ENCODE measurements at regions not wholly inside any gene's neighbourhood (a gene's known extent, or its start where the extent isn't known, plus 50 kb on each side); places are given as distances from the start of the nearest gene placed in this dataset.

DNA sequence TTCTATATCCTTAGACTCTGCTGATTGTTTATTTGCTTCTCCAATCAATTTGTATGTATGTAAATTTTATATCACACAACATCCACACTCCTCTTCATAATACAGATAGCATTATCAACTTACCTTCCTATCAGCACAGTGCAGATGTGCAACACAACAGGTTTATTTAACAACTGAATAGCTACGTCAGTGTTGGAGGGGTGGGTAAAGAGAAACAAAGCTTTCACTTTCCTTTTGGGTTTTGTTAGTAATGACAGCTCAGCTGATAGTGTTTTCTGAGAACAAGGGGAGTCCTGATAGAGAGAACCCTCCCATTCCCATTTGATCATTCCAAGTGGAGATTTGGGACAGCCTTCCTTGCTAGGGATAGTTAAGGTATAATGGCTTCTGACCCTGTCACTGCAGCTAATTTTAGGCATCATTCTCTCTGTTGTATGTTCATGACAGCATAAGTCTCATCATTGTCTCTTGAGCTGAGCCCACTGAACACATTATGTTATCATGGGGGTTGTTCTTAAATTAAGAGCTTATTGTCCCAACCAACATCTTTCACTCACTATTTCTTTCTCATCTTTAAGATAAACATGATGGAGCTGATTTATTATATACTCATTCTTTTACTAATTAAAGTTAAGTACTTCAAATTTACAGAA, 227.7 kb downstream of the GPD2 start:
- H3K27ac ChIP-seq, result no peak overlapping the region
- no peak for TF ChIP-seq CTCF (IDR thresholded peaks at IDR 0.05)
- no peak for TF ChIP-seq ZFX (IDR thresholded peaks at IDR 0.05; ENCODE audit: borderline replicate concordance)

DNA sequence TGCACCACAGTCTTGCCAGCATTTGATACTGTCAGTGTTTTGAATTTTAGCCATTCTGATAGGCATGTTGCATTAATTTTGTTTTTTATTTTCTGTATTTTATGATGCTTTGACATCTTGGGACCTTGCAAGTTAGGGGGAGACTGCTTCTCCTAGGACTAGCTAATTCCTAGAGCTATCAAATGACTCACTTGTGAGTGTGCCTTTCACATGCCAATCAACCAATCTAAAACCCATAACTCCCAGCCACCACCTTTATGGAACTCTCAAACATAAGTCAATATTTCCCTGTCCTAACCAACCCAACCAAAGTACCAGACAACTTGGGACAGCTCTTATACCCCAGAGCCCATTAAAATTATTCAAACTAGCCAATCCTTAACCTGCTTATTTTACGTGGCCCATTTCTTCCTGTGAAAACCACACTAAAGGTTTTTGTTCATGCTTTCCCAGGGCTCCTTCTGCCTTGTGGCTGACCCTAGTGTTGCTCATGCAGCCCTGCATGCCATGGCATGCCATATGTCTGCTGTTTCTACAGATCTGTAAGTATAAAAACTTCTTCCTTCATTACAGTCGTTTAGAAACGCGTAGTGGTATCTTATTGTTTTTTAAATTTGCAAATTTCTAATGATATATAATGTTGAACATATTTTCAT, 230.1 kb downstream of the GPD2 start:
- H3K27ac ChIP-seq, result no peak overlapping the region
- TF ChIP-seq ZFX (IDR thresholded peaks at IDR 0.05; ENCODE audit: borderline replicate concordance), result no peak
- TF ChIP-seq CTCF (IDR thresholded peaks at IDR 0.05), result no peak

DNA sequence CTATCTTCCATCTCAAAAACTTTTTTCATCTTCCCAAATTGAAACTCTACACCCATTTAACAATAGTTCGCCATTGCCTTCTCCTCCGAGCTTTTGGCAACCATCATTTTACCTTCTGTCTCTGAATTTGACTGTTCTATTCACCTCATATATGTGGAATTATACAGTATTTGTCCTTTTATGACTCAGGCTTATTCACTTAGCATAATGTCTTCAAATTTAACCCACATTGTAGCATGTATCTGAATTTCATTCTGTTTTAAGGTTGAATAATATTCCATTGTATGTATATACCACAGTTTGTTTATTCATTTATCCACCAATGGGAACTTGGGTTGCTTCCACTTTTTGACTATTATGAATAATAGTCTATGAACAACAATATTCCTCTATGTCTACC, 233.9 kb downstream of the GPD2 start:
- TF ChIP-seq CTCF (IDR thresholded peaks at IDR 0.05), result no peak
- TF ChIP-seq ZFX (IDR thresholded peaks at IDR 0.05; ENCODE audit: borderline replicate concordance), result no peak
- H3K27ac ChIP-seq, result no peak overlapping the region

GRCh38 chr2:156671706-156672361, 235.7 kb downstream of the GPD2 start:
- TF ChIP-seq ZFX (IDR thresholded peaks at IDR 0.05; ENCODE audit: borderline replicate concordance) (no peak), CTCF (IDR thresholded peaks at IDR 0.05) (no peak)

DNA sequence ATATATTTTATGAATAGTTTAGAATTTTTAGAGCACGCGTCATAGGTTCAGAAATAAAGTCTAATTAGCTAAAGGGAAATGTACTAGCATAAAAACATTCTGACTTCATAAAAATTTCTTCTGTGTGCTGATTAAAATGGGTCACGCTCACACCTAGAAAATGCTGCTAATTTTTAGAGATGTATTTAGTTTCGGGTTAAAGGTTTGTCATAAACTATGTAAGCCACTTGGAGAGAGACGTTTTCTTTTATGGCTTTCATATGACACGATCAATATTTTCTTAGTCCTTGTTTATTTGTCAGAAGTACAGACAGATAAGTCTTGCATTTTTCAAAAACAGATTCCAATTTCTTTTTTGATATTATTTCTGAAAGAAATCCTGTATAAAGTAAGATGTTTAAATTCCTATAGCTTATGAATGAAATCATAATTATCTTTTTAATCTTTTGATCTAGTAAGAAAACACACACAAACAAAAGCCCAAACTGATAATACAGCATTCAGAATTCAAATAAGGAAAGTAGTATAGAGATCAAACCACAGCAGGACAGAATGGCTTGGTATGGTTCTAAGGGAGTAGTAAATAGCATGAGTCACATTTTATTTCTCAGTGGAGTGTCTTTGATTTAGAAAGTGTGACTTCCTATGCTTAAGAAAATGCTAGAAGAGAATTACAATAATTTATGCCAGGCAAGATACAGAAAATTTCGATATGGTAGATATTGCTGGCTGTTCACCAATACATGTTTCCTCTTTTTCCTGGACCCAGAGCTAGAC, 236.6 kb downstream of the GPD2 start:
- H3K27ac ChIP-seq, result no peak overlapping the region
- no peak for TF ChIP-seq ZFX (IDR thresholded peaks at IDR 0.05; ENCODE audit: borderline replicate concordance)
- TF ChIP-seq CTCF (IDR thresholded peaks at IDR 0.05), result no peak

More at GRCh38 chr2:156671706-156672361, 235.7 kb downstream of the GPD2 start:
- no peak overlapping the region for H3K27ac ChIP-seq

GRCh38 chr2:156673333-156673615, 237.1 kb downstream of the GPD2 start:
- H3K27ac ChIP-seq, result no peak overlapping the region
- no peak for TF ChIP-seq CTCF (IDR thresholded peaks at IDR 0.05)
- TF ChIP-seq ZFX (IDR thresholded peaks at IDR 0.05; ENCODE audit: borderline replicate concordance), result no peak

All from 22Rv1 (cell line).